Osteoblast (primary cell): ENCODE measurements at regions not wholly inside any gene's neighbourhood (a gene's known extent, or its start where the extent isn't known, plus 50 kb on each side); places are given as distances from the start of the nearest gene placed in this dataset.

ENCODE experiments used
- DNase-seq: peaks from one replicate; pipeline ENCODE4 v3.0.0; 2011; ENCODE audit warnings: low spot score, mixed read lengths; ENCODE audit not compliant: insufficient read length; ENCODE audit errors: missing footprints
- H2AFZ ChIP-seq: 2 replicates; pipeline ENCODE4 v1.6.0; 2011; ENCODE audit warnings: mild to moderate bottlenecking, low read length
- H3K27ac ChIP-seq: 2 replicates; pipeline ENCODE4 v1.5.1; 2011; ENCODE audit warnings: mild to moderate bottlenecking, low read depth, low read length, moderate library complexity
- H3K27me3 ChIP-seq: 2 replicates; pipeline ENCODE4 v1.6.0; 2012; ENCODE audit warnings: mild to moderate bottlenecking, control low read depth, inconsistent platforms, low read length, moderate library complexity; ENCODE audit not compliant: insufficient read depth
- H3K36me3 ChIP-seq: 2 replicates; pipeline ENCODE4 v1.5.1; 2011; ENCODE audit warnings: mild to moderate bottlenecking, low read length, control low read depth, moderate library complexity; ENCODE audit not compliant: insufficient read depth
- H3K4me1 ChIP-seq: 2 replicates; pipeline ENCODE4 v1.5.1; 2011; ENCODE audit warnings: mild to moderate bottlenecking, low read length, control low read depth, moderate library complexity; ENCODE audit not compliant: insufficient read depth
- H3K4me2 ChIP-seq: 2 replicates; pipeline ENCODE4 v1.6.0; 2011; ENCODE audit warnings: mild to moderate bottlenecking, low read length; ENCODE audit not compliant: insufficient read depth
- H3K4me3 ChIP-seq: fragments of 200-600 bp; sonication (generic); 3 replicates; pipeline ENCODE4 v1.5.1; 2012; ENCODE audit warnings: mild to moderate bottlenecking, low read length, inconsistent platforms; ENCODE audit not compliant: insufficient read depth
- H3K79me2 ChIP-seq: 2 replicates; pipeline ENCODE4 v1.6.0; 2012; ENCODE audit warnings: mild to moderate bottlenecking, low read length, control low read depth, inconsistent platforms; ENCODE audit not compliant: insufficient read depth
- H3K9me3 ChIP-seq: 2 replicates; pipeline ENCODE4 v1.5.1; 2011; ENCODE audit warnings: low read depth, low read length, control low read depth
- H4K20me1 ChIP-seq: 2 replicates; pipeline ENCODE4 v1.6.0; 2012; ENCODE audit warnings: mild to moderate bottlenecking, low read length, control low read depth; ENCODE audit not compliant: insufficient read depth
- CTCF ChIP-seq: IDR thresholded peaks from 2 replicates; pipeline ENCODE4 v1.5.1; 2011; ENCODE audit warnings: mild to moderate bottlenecking, low read depth, low read length, moderate library complexity; ENCODE audit errors: extremely low read depth

GRCh38 chr12:67019070-67019469 is 250.1 kb upstream of the CAND1 start:
- DNase-seq = no peak
- Histone ChIP-seq H3K27me3 (no peaks in the 10 kb centered on the region), H2AFZ (no peak overlapping the region), H3K36me3 (no peaks in the 10 kb centered on the region), H3K9me3 (no peaks in the 10 kb centered on the region), H3K4me3 (no peak overlapping the region), H3K4me2 (no peak overlapping the region), H3K4me1 (no peaks in the 10 kb centered on the region), H3K79me2 (no peaks in the 10 kb centered on the region), H3K27ac (no peak overlapping the region), H4K20me1 (no peaks in the 10 kb centered on the region)
- no peak for TF ChIP-seq CTCF

GRCh38 chr12:67025543-67026114 is 243.5 kb upstream of the CAND1 start:
- Histone ChIP-seq H3K27ac (no peak overlapping the region), H3K4me2 (no peak overlapping the region), H2AFZ (no peak overlapping the region), H3K4me1 (no peaks in the 10 kb centered on the region), H3K4me3 (no peak overlapping the region), H3K9me3 (no peaks in the 10 kb centered on the region), H3K79me2 (no peaks in the 10 kb centered on the region), H3K36me3 (no peaks in the 10 kb centered on the region), H4K20me1 (no peaks in the 10 kb centered on the region), H3K27me3 (no peaks in the 10 kb centered on the region)
- TF ChIP-seq CTCF = peak; percentile 67
- DNase-seq = no peak

- no peaks in the 10 kb centered on the region for H4K20me1 ChIP-seq
- no peak overlapping the region for H2AFZ ChIP-seq
- H3K27me3 ChIP-seq = no peaks in the 10 kb centered on the region
- H3K4me2 ChIP-seq = no peak overlapping the region
- DNase-seq = no peak
- TF ChIP-seq CTCF = no peak
- no peak overlapping the region for H3K4me3 ChIP-seq
- H3K27ac ChIP-seq = no peak overlapping the region
- H3K36me3 ChIP-seq = no peaks in the 10 kb centered on the region
- H3K4me1 ChIP-seq = no peaks in the 10 kb centered on the region
- no peaks in the 10 kb centered on the region for H3K79me2 ChIP-seq
- H3K9me3 ChIP-seq = no peaks in the 10 kb centered on the region
These were observed 242.5 kb upstream of the CAND1 start for GRCh38 chr12:67026487-67027246.

GRCh38 chr12:67028529-67028928 is 240.6 kb upstream of the CAND1 start:
- H3K27ac ChIP-seq = no peak overlapping the region
- no peak for DNase-seq
- H2AFZ ChIP-seq = no peak overlapping the region
- TF ChIP-seq CTCF = no peak
- H3K9me3 ChIP-seq = no peaks in the 10 kb centered on the region
- H3K4me1 ChIP-seq = no peaks in the 10 kb centered on the region
- H3K4me2 ChIP-seq = no peak overlapping the region
- H4K20me1 ChIP-seq = no peaks in the 10 kb centered on the region
- no peak overlapping the region for H3K4me3 ChIP-seq
- H3K36me3 ChIP-seq = no peaks in the 10 kb centered on the region
- no peaks in the 10 kb centered on the region for H3K27me3 ChIP-seq
- H3K79me2 ChIP-seq = no peaks in the 10 kb centered on the region
